DND-41 (cell line): ENCODE measurements at regions not wholly inside any gene's neighbourhood (a gene's known extent, or its start where the extent isn't known, plus 50 kb on each side); places are given as distances from the start of the nearest gene placed in this dataset.

Experiments
- CTCF ChIP-seq: IDR thresholded peaks from 2 replicates; pipeline ENCODE4 v1.5.1; 2012; ENCODE audit warnings: borderline replicate concordance, low read length, moderate library complexity, mild to moderate bottlenecking; ENCODE audit not compliant: poor library complexity, severe bottlenecking; ENCODE audit errors: extremely low read depth
- EZH2 ChIP-seq: IDR thresholded peaks from 3 replicates; pipeline ENCODE4 v1.6.1; 2012; ENCODE audit warnings: borderline replicate concordance, low read depth, mild to moderate bottlenecking, moderate library complexity, low read length, inconsistent platforms; ENCODE audit not compliant: severe bottlenecking

GRCh38 chr3:99542767-99543518 is 95.5 kb upstream of the COL8A1 start:
- TF ChIP-seq CTCF (no peak), EZH2 (no peak)
